ENCODE measurements at regions not wholly inside any gene's neighbourhood (a gene's known extent, or its start where the extent isn't known, plus 50 kb on each side); places are given as distances from the start of the nearest gene placed in this dataset.

GRCh38 chr10:90199093-90199492, 497.7 kb downstream of the KIF20B start:
- no peak for TF ChIP-seq CTCF (IDR thresholded peaks at IDR 0.05)
- no peak for TF ChIP-seq POLR2A (IDR thresholded peaks at IDR 0.05)

All from heart left ventricle (tissue), 13 donors.